Vagina (tissue), 2 donors: ENCODE measurements at regions not wholly inside any gene's neighbourhood (a gene's known extent, or its start where the extent isn't known, plus 50 kb on each side); places are given as distances from the start of the nearest gene placed in this dataset.

Experiments
- CTCF ChIP-seq, 3 experiments: fragments of 450-650 bp in 2 of 3; fragments of 200-600 bp in 1 of 3; sonication (generic) in 1 of 3; IDR thresholded peaks; one replicate each; pipeline ENCODE4 v1.5.1; 2017 to 2019; ENCODE audit warnings: antibody characterized with exemption in 3 of 3, mild to moderate bottlenecking in 2 of 3, moderate library complexity in 2 of 3
- POLR2A ChIP-seq, 2 donors: fragments of 450-650 bp; IDR thresholded peaks; one replicate each; pipeline ENCODE4 v1.6.1; 2017; ENCODE audit warnings: antibody characterized with exemption in 2 of 2, mild to moderate bottlenecking in 2 of 2, moderate library complexity in 2 of 2
- POLR2AphosphoS5 ChIP-seq, 2 donors: sonication (generic); formaldehyde crosslinking; IDR thresholded peaks; one replicate each; pipeline ENCODE4 v1.9.0; 2017; ENCODE audit warnings: antibody characterized with exemption in 2 of 2, mild to moderate bottlenecking in 2 of 2, low read depth in 1 of 2; ENCODE audit not compliant: insufficient read depth in 1 of 2

DNA sequence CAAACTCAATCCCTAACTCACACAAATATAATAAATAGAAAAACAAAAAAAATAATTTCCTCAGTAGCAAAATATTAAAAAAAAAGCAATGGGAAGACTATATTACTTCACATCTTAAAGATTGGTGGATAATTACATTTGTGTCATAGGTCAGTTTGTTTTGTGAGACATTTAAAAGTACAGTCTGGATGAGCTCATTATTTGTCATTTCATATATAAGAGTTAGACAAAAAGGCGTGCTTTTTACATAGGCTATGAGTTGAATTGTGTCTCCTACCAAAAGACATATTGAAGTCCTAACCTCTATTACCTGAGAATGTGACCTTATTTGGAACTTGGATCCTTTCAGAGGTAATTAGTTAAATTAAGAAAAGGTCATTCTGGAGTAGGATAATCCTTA is 710.1 kb upstream of the CBLB start:
- TF ChIP-seq POLR2A (IDR thresholded peaks at IDR 0.05), result no peak
- TF ChIP-seq CTCF (IDR thresholded peaks at IDR 0.05), result no peak
- TF ChIP-seq POLR2AphosphoS5 (IDR thresholded peaks at IDR 0.05; ENCODE audit: insufficient read depth in 1 of 2, low read depth in 1 of 2), result no peak
